ENCODE measurements at regions not wholly inside any gene's neighbourhood (a gene's known extent, or its start where the extent isn't known, plus 50 kb on each side); places are given as distances from the start of the nearest gene placed in this dataset.

DNA sequence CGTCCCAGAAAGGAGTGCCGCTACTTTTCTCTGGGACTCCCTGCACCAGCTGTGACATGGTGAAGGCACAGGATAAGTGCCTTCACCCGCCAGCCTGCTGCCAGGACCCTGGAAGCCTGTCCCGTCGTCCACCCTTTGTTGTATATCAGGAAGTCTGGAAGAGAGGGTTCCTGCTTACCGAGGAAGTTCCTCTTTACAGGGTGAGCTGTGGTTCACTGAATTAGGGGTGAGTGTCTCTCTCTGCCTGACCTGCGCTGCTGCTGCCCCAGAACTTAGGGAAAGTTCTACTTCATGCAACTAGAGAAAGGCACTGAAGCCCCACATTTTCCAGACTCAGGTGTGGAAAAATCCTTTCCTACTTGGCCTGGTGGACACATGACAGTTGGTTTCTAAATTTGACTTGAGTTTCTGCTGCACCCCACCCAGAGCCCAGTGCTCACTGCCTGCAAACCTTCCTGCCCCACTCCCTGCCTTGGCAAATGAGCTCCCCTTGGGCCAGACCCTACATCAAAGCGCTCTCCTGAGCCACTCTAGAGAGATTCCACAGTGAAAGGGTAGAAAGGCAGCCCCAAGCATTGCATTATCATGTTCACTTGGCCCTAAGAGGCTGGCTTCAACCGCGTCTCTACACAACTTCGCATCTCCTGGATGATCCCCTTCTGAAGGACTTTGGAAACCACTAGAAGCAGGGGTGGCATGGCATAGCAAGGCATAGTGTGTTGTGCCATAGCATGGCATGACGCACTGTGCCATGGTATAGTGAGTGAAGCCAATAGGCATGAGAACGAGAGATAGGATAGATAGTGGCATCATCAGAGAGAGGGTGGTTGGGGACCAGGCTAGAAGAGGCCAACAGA is 215.8 kb upstream of the CDYL start:
- no peaks in the 10 kb centered on the region for H3K36me3 Mint-ChIP-seq

DNA sequence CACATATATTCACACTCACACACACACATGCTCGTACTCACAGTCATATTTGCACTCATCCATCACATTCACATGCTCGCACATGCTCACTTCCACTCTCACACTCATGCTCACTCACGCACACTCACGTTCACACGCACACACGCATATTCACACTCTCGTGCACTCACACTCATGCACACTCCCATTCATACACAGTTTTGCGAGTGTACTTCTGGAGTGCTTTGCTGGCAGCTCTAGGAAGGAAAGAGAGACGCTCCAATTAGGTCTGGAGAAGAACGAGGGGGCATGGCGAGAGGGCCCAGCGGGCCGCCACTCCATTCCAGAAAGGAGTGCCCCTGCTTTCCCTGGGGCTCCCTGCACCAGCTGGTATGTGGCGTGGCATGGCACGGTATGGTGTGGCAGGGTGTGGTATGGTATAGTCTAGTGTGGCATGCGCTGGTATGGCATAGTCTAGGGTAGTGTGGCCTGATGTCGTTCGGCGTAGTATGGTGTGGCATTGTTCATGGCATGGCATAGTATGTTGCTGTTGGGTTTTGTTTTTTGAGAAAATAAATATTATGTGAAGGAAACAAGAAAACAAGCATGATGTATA is 216.8 kb upstream of the CDYL start:
- H3K4me3 Mint-ChIP-seq: no peak overlapping the region
- peaks cover 49% of the 10 kb centered on the region for H3K27me3 Mint-ChIP-seq
- peaks cover 4% of the 10 kb centered on the region for H3K4me1 Mint-ChIP-seq
- H3K27ac Mint-ChIP-seq: no peak overlapping the region
- no peaks in the 10 kb centered on the region for H3K36me3 Mint-ChIP-seq
- peak; percentile 46 for ATAC-seq
- H3K9me3 Mint-ChIP-seq: no peaks in the 10 kb centered on the region

More for the DNA sequence above, 215.8 kb upstream of the CDYL start:
- Mint-ChIP-seq H3K27ac (no peak overlapping the region), H3K27me3 (peaks cover 43% of the 10 kb centered on the region), H3K4me3 (peak overlapping the region; percentile 34), H3K4me1 (peaks cover 4% of the 10 kb centered on the region), H3K9me3 (no peaks in the 10 kb centered on the region)
- ATAC-seq: no peak

DNA sequence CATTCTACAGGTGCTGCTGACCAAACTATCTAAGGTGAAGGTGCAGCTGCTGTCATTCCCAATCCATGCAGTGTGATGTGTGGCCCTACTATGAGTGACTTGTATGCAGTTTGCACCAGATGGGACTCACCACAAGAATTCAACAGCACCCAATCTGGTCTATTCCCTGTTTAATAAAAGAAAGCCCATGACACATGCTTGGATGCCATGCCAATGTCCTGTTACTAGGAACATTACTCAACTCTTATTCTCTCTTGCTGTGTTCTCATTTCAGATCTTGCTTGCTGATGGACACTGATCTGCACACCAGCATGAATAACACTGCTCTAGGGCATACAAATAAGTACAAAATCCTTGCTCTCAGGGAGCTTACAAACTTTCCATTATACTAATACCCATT is 221.6 kb upstream of the CDYL start:
- Mint-ChIP-seq H3K27me3 (peaks cover 48% of the 10 kb centered on the region), H3K9me3 (peaks cover 3% of the 10 kb centered on the region), H3K4me1 (peaks cover 10% of the 10 kb centered on the region), H3K4me3 (no peak overlapping the region), H3K36me3 (no peaks in the 10 kb centered on the region), H3K27ac (no peak overlapping the region)
- ATAC-seq: no peak

DNA sequence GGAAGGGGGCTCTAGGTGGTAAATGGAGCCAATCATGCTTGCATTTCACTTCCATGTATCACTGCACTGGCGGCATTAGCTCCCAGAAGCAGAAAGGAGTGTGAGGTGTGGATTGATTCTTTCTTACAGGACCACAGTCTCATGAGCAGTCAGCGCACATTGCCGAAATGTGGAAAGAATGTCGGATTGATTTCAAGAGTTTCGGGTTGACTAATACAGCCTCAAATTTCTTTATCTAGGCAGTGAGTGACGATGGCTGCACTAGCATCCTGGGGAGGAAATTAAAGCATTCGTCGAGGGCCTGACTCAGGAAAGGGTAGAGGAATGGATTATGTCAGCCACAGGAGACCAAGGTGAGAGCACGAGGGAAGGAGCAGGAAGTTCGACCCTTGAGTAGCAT is 222.8 kb upstream of the CDYL start:
- Mint-ChIP-seq H3K9me3 (peaks cover 6% of the 10 kb centered on the region), H3K27me3 (peaks cover 48% of the 10 kb centered on the region), H3K4me1 (peaks cover 10% of the 10 kb centered on the region), H3K36me3 (no peaks in the 10 kb centered on the region), H3K27ac (no peak overlapping the region), H3K4me3 (no peak overlapping the region)
- peak; percentile 31 for ATAC-seq

DNA sequence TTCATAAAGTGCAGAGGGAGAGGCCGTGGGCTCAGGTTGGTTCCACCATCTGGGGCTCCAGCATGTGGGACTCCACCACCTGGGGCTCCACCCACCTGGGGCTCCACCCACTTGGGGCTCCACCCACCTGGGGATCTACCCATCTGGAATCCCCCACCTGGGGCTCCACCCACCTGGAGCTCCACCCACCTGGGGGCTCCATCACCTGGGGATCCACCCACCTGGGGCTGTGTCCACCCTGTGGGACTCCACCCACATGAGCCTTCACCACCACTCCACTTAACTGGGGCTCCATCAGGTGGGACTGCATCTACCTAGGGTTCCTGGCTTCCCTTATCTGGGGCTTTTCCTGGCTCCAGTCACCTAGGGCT is 226.0 kb upstream of the CDYL start:
- no peaks in the 10 kb centered on the region for H3K36me3 Mint-ChIP-seq
- H3K27me3 Mint-ChIP-seq: peaks cover 31% of the 10 kb centered on the region
- peaks cover 10% of the 10 kb centered on the region for H3K4me1 Mint-ChIP-seq
- peak; percentile 60 for ATAC-seq
- peaks cover 6% of the 10 kb centered on the region for H3K9me3 Mint-ChIP-seq
- H3K4me3 Mint-ChIP-seq: no peak overlapping the region
- H3K27ac Mint-ChIP-seq: no peak overlapping the region

DNA sequence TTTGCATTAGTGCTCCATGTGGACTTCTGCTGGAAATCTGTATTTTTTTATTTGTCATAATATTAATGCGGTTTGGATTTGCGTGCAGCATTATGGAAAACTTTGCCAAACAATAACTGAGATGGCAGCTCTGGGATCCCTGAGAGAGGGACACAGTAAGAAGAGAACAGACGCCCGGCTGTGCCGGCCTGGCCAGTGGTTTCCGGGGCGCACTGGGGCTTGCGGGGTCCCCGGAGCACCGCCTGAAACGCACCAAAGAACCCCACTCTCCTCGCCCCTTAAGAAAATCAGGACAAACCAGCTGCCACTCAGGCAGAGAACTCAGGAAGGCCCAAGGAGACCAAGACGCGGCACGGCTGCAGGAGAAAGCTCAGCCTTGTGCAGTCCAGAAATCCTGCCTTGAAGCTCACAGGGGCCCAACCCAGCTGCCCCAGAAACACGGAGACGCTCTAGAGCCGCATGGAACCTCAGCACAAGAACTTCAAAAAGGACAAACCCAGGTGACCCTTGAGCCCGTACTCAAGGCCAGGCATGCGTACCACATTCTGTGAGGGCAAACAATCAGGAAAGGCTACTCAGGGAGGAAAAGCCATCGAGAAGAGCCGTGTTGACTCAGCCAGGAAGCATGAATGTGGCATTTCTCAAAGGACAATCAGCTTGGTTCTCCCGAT is 226.5 kb upstream of the CDYL start:
- no peak overlapping the region for H3K4me3 Mint-ChIP-seq
- ATAC-seq: no peak
- H3K27ac Mint-ChIP-seq: no peak overlapping the region
- no peaks in the 10 kb centered on the region for H3K36me3 Mint-ChIP-seq
- peaks cover 30% of the 10 kb centered on the region for H3K27me3 Mint-ChIP-seq
- H3K9me3 Mint-ChIP-seq: peaks cover 6% of the 10 kb centered on the region
- H3K4me1 Mint-ChIP-seq: peaks cover 10% of the 10 kb centered on the region

DNA sequence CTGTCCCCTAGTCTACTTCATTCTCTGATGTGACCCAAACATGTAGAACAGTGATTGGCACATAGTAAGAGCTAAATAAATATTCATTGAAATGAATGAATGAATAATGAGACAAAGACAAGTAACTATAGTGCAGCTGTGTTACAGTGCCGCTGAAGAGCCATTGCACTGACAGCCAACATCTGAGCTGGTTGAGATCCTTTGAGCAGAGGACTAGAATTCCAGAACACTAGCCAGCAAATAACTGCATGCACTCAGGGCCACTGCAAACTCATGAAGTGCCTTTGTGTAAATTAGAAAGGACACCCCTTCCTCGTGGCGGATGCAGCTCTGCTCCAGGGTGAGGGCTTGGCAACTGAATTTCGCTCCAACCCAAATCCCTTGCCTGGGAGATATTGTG is 230.3 kb upstream of the CDYL start:
- Mint-ChIP-seq H3K9me3 (peaks cover 11% of the 10 kb centered on the region), H3K4me1 (no peaks in the 10 kb centered on the region), H3K36me3 (no peaks in the 10 kb centered on the region), H3K27me3 (peaks cover 22% of the 10 kb centered on the region), H3K4me3 (no peak overlapping the region), H3K27ac (no peak overlapping the region)
- ATAC-seq: peak; percentile 39

DNA sequence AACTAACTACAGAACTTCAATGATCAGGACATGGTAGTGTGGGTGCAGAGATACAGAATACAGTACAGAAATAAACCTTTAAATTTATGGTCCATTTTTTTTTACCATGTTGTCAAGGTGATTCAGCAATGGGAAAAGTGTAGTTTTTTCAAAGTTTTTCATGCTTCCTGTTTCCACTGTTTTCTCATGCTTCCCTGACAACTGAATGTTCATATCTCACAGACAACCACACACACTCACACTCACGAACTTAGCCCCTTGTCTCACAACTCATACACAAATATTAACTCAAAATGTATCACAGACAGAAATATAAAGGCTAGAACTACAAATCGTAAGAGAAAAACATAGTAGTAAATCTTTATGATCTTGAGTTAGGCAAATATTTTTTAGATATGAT is 232.6 kb upstream of the CDYL start:
- Mint-ChIP-seq H3K9me3 (peaks cover 6% of the 10 kb centered on the region), H3K27me3 (peaks cover 22% of the 10 kb centered on the region), H3K4me1 (no peaks in the 10 kb centered on the region), H3K36me3 (no peaks in the 10 kb centered on the region), H3K4me3 (no peak overlapping the region), H3K27ac (no peak overlapping the region)
- no peak for ATAC-seq

DNA sequence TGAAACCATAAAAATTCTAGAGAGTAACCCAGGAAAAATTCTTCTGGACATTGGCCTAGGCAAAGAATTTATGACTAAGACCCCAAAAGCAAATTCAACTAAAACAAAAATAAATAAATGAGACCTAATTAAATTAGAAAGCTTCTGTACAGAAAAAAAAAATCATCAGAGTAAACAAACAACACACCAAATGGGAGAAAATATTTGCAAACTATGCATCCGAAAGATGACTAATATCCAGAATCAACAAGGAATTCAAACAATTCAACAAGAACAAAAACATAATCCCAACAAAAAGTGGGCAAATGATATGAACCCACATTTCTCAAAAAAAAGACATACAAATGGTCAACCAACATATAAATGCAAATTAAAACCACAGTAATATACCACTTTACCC is 242.6 kb upstream of the CDYL start:
- Mint-ChIP-seq H3K27me3 (peaks cover 55% of the 10 kb centered on the region), H3K9me3 (peaks cover 24% of the 10 kb centered on the region), H3K36me3 (peaks cover 16% of the 10 kb centered on the region), H3K4me1 (no peaks in the 10 kb centered on the region), H3K4me3 (no peak overlapping the region), H3K27ac (no peak overlapping the region)
- no peak for ATAC-seq

DNA sequence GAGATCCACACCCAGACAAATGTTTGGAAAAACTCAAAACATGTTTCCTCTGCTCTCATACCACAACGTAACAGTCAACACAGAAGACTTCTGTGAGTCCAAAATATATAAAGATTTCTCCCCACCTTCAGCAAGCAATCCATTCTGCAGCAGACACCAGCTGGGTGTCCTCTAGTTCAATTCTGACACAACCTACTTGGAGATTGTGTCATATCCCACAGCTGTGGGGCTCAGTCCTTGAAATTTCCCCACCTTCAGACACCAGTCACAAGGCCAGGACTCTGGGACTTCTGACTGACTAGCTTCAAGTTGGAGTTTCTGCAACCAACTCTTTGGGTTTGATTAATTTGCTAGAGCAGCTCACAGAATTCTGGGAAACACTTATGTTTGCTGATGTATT is 244.8 kb upstream of the CDYL start:
- Mint-ChIP-seq H3K36me3 (peaks cover 20% of the 10 kb centered on the region), H3K27me3 (peaks cover 77% of the 10 kb centered on the region), H3K4me1 (no peaks in the 10 kb centered on the region), H3K9me3 (peaks cover 30% of the 10 kb centered on the region), H3K4me3 (no peak overlapping the region), H3K27ac (no peak overlapping the region)
- no peak for ATAC-seq

DNA sequence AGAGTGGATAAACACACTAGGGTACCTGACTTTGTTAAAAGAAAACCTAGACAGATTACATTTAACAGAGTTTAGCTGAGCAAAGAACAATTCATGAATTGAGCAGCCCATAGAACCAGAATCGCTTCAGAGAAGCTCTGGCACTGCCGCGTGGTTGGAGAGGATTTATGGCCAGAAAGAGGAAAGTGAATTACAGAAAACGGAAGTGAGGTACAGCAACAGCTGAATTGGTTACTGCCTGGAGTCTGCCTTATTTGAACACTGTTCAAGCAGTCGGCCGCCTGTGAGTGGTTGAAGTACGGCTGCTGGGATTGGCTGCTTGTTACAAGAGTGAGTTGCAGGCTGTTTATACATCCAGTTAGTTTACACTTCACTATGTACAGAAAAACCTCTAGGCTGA is 253.8 kb upstream of the CDYL start:
- ATAC-seq: no peak
- Mint-ChIP-seq H3K4me1 (no peaks in the 10 kb centered on the region), H3K36me3 (no peaks in the 10 kb centered on the region), H3K27ac (no peak overlapping the region), H3K9me3 (peaks cover 6% of the 10 kb centered on the region), H3K4me3 (no peak overlapping the region), H3K27me3 (peaks cover 56% of the 10 kb centered on the region)

DNA sequence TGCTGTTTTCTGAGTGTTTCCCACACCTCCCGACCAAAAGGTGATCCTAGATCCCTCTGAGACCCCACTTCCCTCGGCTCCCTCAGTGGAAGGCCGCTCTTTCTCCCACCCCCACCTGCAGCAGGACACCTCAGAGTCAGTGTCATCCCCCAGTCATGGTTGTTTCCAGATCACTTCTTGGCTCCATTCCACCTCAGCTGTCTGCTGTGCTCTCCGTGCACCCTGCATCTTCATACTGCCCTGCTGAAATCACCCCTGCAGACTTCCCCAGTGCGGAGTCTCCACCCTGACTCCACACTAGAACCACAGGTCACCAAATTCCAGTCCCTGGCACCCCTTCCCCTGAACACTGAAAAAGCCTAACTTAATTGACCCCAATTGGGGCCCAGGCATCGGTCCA is 255.1 kb upstream of the CDYL start:
- Mint-ChIP-seq H3K27ac (no peak overlapping the region), H3K4me1 (no peaks in the 10 kb centered on the region), H3K27me3 (peaks cover 50% of the 10 kb centered on the region), H3K36me3 (no peaks in the 10 kb centered on the region), H3K4me3 (no peak overlapping the region), H3K9me3 (peaks cover 2% of the 10 kb centered on the region)
- ATAC-seq: peak; percentile 14

DNA sequence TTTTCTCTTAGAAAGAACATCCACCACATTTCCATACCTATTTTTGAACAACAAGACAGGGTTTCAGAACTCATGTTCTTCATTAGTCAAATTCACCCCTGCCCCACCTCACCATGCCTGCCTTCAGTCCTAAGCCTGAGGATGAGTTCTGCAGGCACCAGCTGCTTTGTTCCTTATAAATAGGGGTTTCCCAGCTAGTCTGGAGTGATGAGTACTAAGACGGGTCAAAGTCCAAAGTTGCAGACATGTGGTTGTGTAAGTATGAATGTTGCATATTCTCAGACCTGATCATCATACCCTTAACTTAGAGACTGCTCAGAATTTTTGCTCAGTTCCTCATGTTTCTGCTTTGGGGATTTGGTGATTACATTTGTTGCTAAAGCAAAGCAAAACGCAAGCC is 257.7 kb upstream of the CDYL start:
- peaks cover 34% of the 10 kb centered on the region for H3K27me3 Mint-ChIP-seq
- H3K4me1 Mint-ChIP-seq: no peaks in the 10 kb centered on the region
- no peak overlapping the region for H3K4me3 Mint-ChIP-seq
- ATAC-seq: no peak
- H3K27ac Mint-ChIP-seq: no peak overlapping the region
- no peaks in the 10 kb centered on the region for H3K36me3 Mint-ChIP-seq
- H3K9me3 Mint-ChIP-seq: peaks cover 2% of the 10 kb centered on the region

DNA sequence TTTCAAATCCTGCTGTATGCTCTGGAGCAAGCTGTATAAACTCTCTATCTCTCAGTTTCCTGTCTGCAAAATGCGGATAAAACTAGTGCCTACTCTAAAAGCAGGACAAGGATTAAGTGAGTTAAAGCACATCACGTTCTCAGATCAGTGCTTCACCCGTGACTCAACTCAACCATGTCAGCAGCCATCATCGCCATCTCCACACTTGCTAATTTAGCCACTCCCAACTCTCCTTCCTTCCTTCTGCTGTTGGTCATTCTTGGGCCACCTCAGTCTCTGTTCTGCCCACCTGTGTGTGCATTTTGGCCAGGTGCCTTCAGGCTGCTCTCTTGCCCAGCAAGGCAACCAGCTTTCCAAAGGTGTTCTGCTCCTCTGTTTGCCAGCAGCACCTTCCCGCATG is 260.0 kb upstream of the CDYL start:
- Mint-ChIP-seq H3K4me1 (no peaks in the 10 kb centered on the region), H3K4me3 (no peak overlapping the region)

DNA sequence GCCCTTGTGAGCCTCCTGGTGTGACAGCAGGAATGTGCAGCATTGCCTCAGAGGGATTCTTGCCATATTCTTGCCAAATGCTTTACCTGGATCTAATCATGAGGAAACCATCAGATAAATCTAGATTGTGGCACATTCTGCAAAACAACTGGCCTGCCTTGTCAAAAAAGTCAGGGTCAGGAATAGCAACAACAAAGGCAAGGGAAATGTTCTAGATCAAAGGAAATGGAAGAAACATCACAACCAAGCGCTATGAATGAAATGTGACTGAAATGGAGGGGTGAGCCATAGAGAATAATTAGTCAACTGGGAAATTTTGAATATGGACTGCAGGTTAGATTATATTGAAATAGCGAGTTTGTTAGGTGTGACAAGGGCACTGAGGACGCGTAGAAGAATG is 262.6 kb upstream of the CDYL start:
- ATAC-seq: no peak
- H3K27ac Mint-ChIP-seq: no peak overlapping the region
- no peaks in the 10 kb centered on the region for H3K36me3 Mint-ChIP-seq
- peaks cover 38% of the 10 kb centered on the region for H3K27me3 Mint-ChIP-seq
- H3K9me3 Mint-ChIP-seq: no peaks in the 10 kb centered on the region
- no peak overlapping the region for H3K4me3 Mint-ChIP-seq
- H3K4me1 Mint-ChIP-seq: no peaks in the 10 kb centered on the region

More for the DNA sequence above, 260.0 kb upstream of the CDYL start:
- Mint-ChIP-seq H3K27ac (no peak overlapping the region), H3K27me3 (peaks cover 14% of the 10 kb centered on the region), H3K9me3 (no peaks in the 10 kb centered on the region), H3K36me3 (no peaks in the 10 kb centered on the region)
- no peak for ATAC-seq

DNA sequence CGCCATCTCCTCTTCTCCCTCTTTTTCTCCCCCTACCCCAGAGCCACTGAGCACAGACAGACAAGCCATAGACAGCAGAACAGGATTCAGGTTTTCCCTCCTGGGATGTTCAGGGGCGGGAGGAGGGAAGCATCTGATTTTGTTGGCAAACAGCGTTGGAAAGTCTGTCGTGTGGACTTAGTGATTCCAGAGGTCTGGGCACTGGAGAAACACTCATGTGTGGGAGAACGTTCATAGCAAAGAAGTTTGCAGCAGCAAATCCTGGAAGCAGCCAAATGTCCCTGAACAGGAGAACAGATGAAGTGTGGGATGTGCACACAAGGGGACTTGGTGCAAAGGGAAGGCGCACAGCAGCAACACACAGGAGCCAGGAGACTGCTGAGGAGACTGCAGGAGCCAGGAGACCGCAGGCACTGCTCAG is 264.1 kb upstream of the CDYL start:
- H3K27me3 Mint-ChIP-seq: peaks cover 49% of the 10 kb centered on the region
- ATAC-seq: no peak
- H3K4me3 Mint-ChIP-seq: no peak overlapping the region
- H3K9me3 Mint-ChIP-seq: no peaks in the 10 kb centered on the region
- no peak overlapping the region for H3K27ac Mint-ChIP-seq
- H3K36me3 Mint-ChIP-seq: no peaks in the 10 kb centered on the region
- no peaks in the 10 kb centered on the region for H3K4me1 Mint-ChIP-seq
